ENCODE measurements at regions not wholly inside any gene's neighbourhood (a gene's known extent, or its start where the extent isn't known, plus 50 kb on each side); places are given as distances from the start of the nearest gene placed in this dataset.

- TF ChIP-seq REST (IDR thresholded peaks at IDR 0.05; ENCODE audit: low read depth) (no peak), YY1 (IDR thresholded peaks at IDR 0.05; ENCODE audit: extremely low read depth, insufficient replicate concordance, low read depth, low read length) (no peak), CBX3 (IDR thresholded peaks at IDR 0.05; ENCODE audit: low read depth) (no peak), ZNF274 (IDR thresholded peaks at IDR 0.05; ENCODE audit: low read depth, low read length) (no peak)
Observed at GRCh38 chr4:181013162-181013561, 1230.0 kb upstream of the TENM3 start (continued).

- no peak overlapping the region for H3K4me2 ChIP-seq (ENCODE audit: low read length)
- ChIA-PET CTCF (no interaction called here), RAD21 (ENCODE audit: low non-redundant PET in 1 of 2, low total read pairs in 2 of 2, uncharacterized antibody in 2 of 2, unreplicated experiment in 2 of 2) (no interaction called here), POLR2A (no interaction called here)
- H3K36me3 ChIP-seq (ENCODE audit: control insufficient read depth in 1 of 2, insufficient read depth in 2 of 2, low read length in 2 of 2), result no peaks in the 10 kb centered on the region
- ATAC-seq, result no peak
- H3K9me3 ChIP-seq (ENCODE audit: control insufficient read depth in 1 of 2, insufficient read depth in 1 of 2, low read depth in 1 of 2, low read length in 2 of 2), result no peaks in the 10 kb centered on the region
- no peak for DNase-seq (ENCODE audit: low read depth, low spot score)
- no peak overlapping the region for H2AFZ ChIP-seq (ENCODE audit: low read depth, low read length, poor library complexity, severe bottlenecking)
- no peaks in the 10 kb centered on the region for H3K9me2 ChIP-seq (ENCODE audit: insufficient read depth)
- no peak overlapping the region for H3K27ac ChIP-seq (ENCODE audit: low read depth, low read length)
- H4K20me1 ChIP-seq (ENCODE audit: insufficient read depth), result no peaks in the 10 kb centered on the region
- intact Hi-C loops (cut with micrococcal nuclease), result no loop called here
- no peaks in the 10 kb centered on the region for H3K79me2 ChIP-seq (ENCODE audit: insufficient read depth, low read length)
- no peak overlapping the region for H3K9ac ChIP-seq (ENCODE audit: low read length)
- H3K4me3 ChIP-seq (replicated peaks in 1 of 2; ENCODE audit: low read depth in 1 of 2, low read length in 2 of 2), result no peak overlapping the region
- no peaks in the 10 kb centered on the region for H3K4me1 ChIP-seq (ENCODE audit: control insufficient read depth in 1 of 2, insufficient read depth in 2 of 2, low read length in 2 of 2)
- TF ChIP-seq REST (IDR thresholded peaks at IDR 0.05; ENCODE audit: low read depth) (no peak), RAD21 (IDR thresholded peaks at IDR 0.05; ENCODE audit: low read depth) (no peak), MAX (IDR thresholded peaks at IDR 0.05) (no peak), ZBTB33 (IDR thresholded peaks at IDR 0.05; ENCODE audit: extremely low read depth, insufficient replicate concordance, low read length) (no peak), SIN3A (IDR thresholded peaks at IDR 0.05; ENCODE audit: low read depth) (no peak), JUND (IDR thresholded peaks at IDR 0.05) (no peak), ELF1 (IDR thresholded peaks at IDR 0.05; ENCODE audit: borderline replicate concordance, low read depth) (no peak), EZH2phosphoT487 (IDR thresholded peaks at IDR 0.05; ENCODE audit: borderline replicate concordance) (no peak), CBX3 (IDR thresholded peaks at IDR 0.05; ENCODE audit: low read depth) (no peak)
- no TSS peak for BruUV-seq (replicated peaks)
- no peaks in the 10 kb centered on the region for H3K27me3 ChIP-seq (ENCODE audit: insufficient read depth, low read length)
Observed at GRCh38 chr4:181017038-181017437, 1226.2 kb upstream of the TENM3 start.

Data from HCT116 (cell line).